Fibroblast of the aortic adventitia (primary cell): ENCODE measurements at regions not wholly inside any gene's neighbourhood (a gene's known extent, or its start where the extent isn't known, plus 50 kb on each side); places are given as distances from the start of the nearest gene placed in this dataset.

Experiments
- DNase-seq: peaks from one replicate; pipeline ENCODE4 v3.0.0-alpha.2; 2010; ENCODE audit warnings: low read depth
- H3K4me3 ChIP-seq: 2 replicates; pipeline ENCODE4 v1.5.1; 2011; ENCODE audit warnings: low read depth, mild to moderate bottlenecking, control low read depth, low read length, moderate library complexity
- CTCF ChIP-seq: IDR thresholded peaks from 2 replicates; pipeline ENCODE4 v1.5.1; 2011; ENCODE audit warnings: mild to moderate bottlenecking, low read length, control low read depth, inconsistent platforms; ENCODE audit not compliant: insufficient read depth

DNA sequence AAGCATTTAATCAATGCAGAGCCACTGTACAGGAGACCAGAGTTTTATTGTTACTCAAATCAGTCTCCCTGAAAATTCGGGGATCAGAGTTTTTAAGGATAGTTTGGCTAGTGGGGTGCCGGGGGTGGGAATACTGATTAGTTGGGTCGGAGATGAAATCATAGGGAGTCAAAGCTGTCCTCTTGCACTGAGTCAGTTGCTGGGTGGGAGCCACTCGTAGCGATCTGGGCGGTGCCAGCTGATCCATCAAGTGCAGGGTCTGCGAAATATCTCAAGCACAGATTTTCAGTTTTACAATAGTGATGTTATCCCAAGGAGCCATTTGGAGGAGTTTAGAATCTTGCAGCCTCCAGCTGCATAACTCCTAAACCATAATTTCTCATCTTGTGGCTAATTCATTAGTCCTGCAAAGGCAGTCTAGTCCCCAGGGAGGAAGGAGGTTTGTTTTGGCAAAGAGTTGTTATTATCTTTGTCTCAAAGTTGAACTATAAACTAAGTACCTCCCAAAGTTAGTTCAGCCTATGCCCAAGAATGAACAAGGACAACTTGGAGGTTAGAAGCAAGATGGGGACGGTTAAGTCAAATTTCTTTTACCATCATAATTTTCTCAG lies 169.4 kb upstream of the PLEKHG7 start:
- no peak overlapping the region for H3K4me3 ChIP-seq
- peak; percentile 75 for DNase-seq
- TF ChIP-seq CTCF = no peak

- DNase-seq = no peak
- no peak for TF ChIP-seq CTCF
- no peak overlapping the region for H3K4me3 ChIP-seq
These were observed 172.1 kb upstream of the PLEKHG7 start for GRCh38 chr12:92530706-92531105.

DNA sequence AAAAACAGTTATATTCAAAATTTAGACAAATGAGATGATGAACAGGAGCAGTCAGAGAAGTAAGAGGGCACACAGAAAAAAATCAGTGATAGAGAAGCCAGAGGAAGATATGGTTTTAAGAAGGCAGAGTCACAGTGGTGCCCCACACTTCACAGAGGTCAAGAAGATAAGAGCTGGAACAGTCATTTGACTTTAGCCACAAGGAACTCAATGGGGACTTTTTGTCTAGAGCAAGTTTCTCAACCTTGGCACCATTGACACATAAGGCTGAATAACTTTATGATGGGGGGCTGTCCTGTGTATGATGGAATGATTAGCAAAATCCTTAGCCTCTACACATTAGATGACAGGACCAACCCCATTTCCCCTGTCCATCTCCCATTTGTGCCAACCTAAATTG lies 172.8 kb upstream of the PLEKHG7 start:
- H3K4me3 ChIP-seq = no peak overlapping the region
- no peak for TF ChIP-seq CTCF
- no peak for DNase-seq

DNA sequence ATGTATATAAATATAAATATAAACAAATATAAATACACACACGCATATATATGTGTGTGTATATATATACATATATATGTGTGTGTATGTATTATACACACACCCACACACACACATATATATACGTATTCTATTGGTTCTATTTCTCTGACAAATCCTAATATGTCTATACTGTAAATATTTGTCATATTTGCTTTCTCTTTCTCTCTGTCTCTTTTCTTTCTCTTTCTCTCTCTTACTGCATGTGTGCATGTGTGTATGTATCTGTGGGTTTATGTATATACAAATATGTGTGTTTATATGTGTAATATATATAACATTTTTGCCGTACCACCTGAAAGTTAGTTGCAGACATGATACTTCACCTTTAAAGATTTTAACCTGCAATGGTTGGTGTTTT lies 174.2 kb upstream of the PLEKHG7 start:
- no peak for DNase-seq
- TF ChIP-seq CTCF = no peak
- H3K4me3 ChIP-seq = no peak overlapping the region

- no peak overlapping the region for H3K4me3 ChIP-seq
- no peak for TF ChIP-seq CTCF
- no peak for DNase-seq
These were observed 174.7 kb upstream of the PLEKHG7 start for GRCh38 chr12:92528097-92528496.

GRCh38 chr12:92524489-92524888 lies 178.3 kb upstream of the PLEKHG7 start:
- DNase-seq = no peak
- TF ChIP-seq CTCF = no peak

DNA sequence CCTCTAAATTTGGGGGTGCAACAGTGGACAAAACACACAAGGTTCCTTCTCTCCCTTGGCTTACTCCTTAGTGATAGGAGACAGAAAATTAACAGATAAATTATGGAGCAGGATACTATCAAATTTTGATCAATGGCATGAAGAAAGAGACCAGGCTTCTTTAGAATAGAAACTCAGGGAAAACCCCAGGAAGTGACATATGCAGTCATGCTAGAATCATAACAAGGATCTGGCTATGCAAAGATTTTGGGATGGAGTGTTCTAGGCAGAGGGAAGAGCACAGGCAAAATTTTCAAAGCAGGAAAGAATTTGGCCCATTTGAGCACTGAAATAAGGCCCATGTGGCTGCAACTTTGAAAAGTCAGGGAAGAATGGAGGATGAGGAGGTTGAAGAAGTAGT lies 182.3 kb upstream of the PLEKHG7 start:
- no peak for DNase-seq
- TF ChIP-seq CTCF = no peak
- H3K4me3 ChIP-seq = no peak overlapping the region

More at GRCh38 chr12:92524489-92524888, 178.3 kb upstream of the PLEKHG7 start:
- H3K4me3 ChIP-seq = no peak overlapping the region
